ENCODE measurements at regions not wholly inside any gene's neighbourhood (a gene's known extent, or its start where the extent isn't known, plus 50 kb on each side); places are given as distances from the start of the nearest gene placed in this dataset.

GRCh38 chr17:33901085-33901484, 354.0 kb upstream of the CCL2 start:
- TF ChIP-seq CTCF (IDR thresholded peaks at IDR 0.05) (no peak), POLR2A (IDR thresholded peaks at IDR 0.05) (no peak)
